H9 (cell line): ENCODE measurements at regions not wholly inside any gene's neighbourhood (a gene's known extent, or its start where the extent isn't known, plus 50 kb on each side); places are given as distances from the start of the nearest gene placed in this dataset.

Experiments used
- DNase-seq: peaks from one replicate; pipeline ENCODE4 v3.0.0-alpha.2; 2017
- H2AFZ ChIP-seq: one replicate; pipeline ENCODE4 v1.6.1; 2013; ENCODE audit warnings: mild to moderate bottlenecking, low read length, control low read depth, moderate library complexity
- H2AK5ac ChIP-seq: 2 replicates; pipeline ENCODE4 v1.6.1; 2013; ENCODE audit warnings: low read length, control low read depth, mixed read lengths; ENCODE audit not compliant: insufficient read length
- H2BK120ac ChIP-seq: one replicate; pipeline ENCODE4 v1.6.1; 2013; ENCODE audit warnings: low read depth, mild to moderate bottlenecking, low read length, control low read depth, inconsistent platforms; ENCODE audit not compliant: poor library complexity, severe bottlenecking
- H2BK12ac ChIP-seq: 2 replicates; pipeline ENCODE4 v1.6.1; 2013; ENCODE audit warnings: low read length, control low read depth, mixed read lengths, low read depth; ENCODE audit not compliant: insufficient read length
- H2BK15ac ChIP-seq: 2 replicates; pipeline ENCODE4 v1.6.1; 2013; ENCODE audit warnings: low read depth, low read length, control low read depth
- H2BK20ac ChIP-seq: one replicate; pipeline ENCODE4 v1.6.1; 2013; ENCODE audit warnings: low read depth, mild to moderate bottlenecking, low read length, control low read depth, inconsistent platforms; ENCODE audit not compliant: poor library complexity, severe bottlenecking
- H2BK5ac ChIP-seq: 2 replicates; pipeline ENCODE4 v1.6.1; 2013; ENCODE audit warnings: low read length, control low read depth, mixed read lengths; ENCODE audit not compliant: insufficient read length
- H3K14ac ChIP-seq: 2 replicates; pipeline ENCODE4 v1.6.1; 2013; ENCODE audit warnings: low read length, control low read depth; ENCODE audit not compliant: insufficient read depth
- H3K18ac ChIP-seq: 2 replicates; pipeline ENCODE4 v1.6.1; 2013; ENCODE audit warnings: low read depth, mild to moderate bottlenecking, mixed read lengths, low read length, control low read depth; ENCODE audit not compliant: insufficient read length
- H3K23ac ChIP-seq: 2 replicates; pipeline ENCODE4 v1.6.1; 2013; ENCODE audit warnings: low read length, control low read depth, mixed read lengths, low read depth; ENCODE audit not compliant: insufficient read length
- H3K23me2 ChIP-seq: 2 replicates; pipeline ENCODE4 v1.6.1; 2013; ENCODE audit warnings: low read depth, mild to moderate bottlenecking, mixed read lengths, low read length, control low read depth; ENCODE audit not compliant: insufficient read length, poor library complexity, severe bottlenecking
- H3K27ac ChIP-seq: 2 replicates; pipeline ENCODE4 v1.5.1; 2013; ENCODE audit warnings: low read length, control low read depth, mixed read lengths, low read depth; ENCODE audit not compliant: insufficient read length
- H3K27me3 ChIP-seq: 2 replicates; pipeline ENCODE4 v1.6.1; 2013; ENCODE audit warnings: low read length, control low read depth, inconsistent platforms; ENCODE audit not compliant: insufficient read depth
- H3K4ac ChIP-seq: 2 replicates; pipeline ENCODE4 v1.6.1; 2013; ENCODE audit warnings: low read depth, mild to moderate bottlenecking, control low read depth, inconsistent platforms, low read length, moderate library complexity
- H3K4me1 ChIP-seq: 2 replicates; pipeline ENCODE4 v1.6.1; 2013; ENCODE audit warnings: low read length, control low read depth, inconsistent platforms; ENCODE audit not compliant: insufficient read depth
- H3K4me2 ChIP-seq: 2 replicates; pipeline ENCODE4 v1.6.1; 2013; ENCODE audit warnings: low read length, control low read depth, mixed read lengths; ENCODE audit not compliant: insufficient read length, insufficient read depth
- H3K56ac ChIP-seq: 2 replicates; pipeline ENCODE4 v1.6.1; 2013; ENCODE audit warnings: low read depth, mild to moderate bottlenecking, mixed read lengths, low read length, control low read depth; ENCODE audit not compliant: insufficient read length
- H3K79me1 ChIP-seq: 2 replicates; pipeline ENCODE4 v1.6.1; 2013; ENCODE audit warnings: low read depth, mild to moderate bottlenecking, moderate library complexity, low read length, control low read depth, inconsistent platforms; ENCODE audit not compliant: insufficient read depth, poor library complexity, severe bottlenecking
- H3K79me2 ChIP-seq: 2 replicates; pipeline ENCODE4 v1.6.1; 2013; ENCODE audit warnings: low read length, control low read depth, inconsistent platforms; ENCODE audit not compliant: insufficient read depth
- H3K9ac ChIP-seq: 2 replicates; pipeline ENCODE4 v1.6.1; 2013; ENCODE audit warnings: low read length, control low read depth, mixed read lengths; ENCODE audit not compliant: insufficient read length; ENCODE audit errors: extremely low read depth
- H3K9me3 ChIP-seq: one replicate; pipeline ENCODE4 v1.6.1; 2013; ENCODE audit warnings: low read depth, low read length, inconsistent platforms; ENCODE audit not compliant: control insufficient read depth
- H3T11ph ChIP-seq: one replicate; pipeline ENCODE4 v1.6.1; 2013; ENCODE audit warnings: mild to moderate bottlenecking, low read length, control low read depth, inconsistent platforms
- H4K20me1 ChIP-seq: one replicate; pipeline ENCODE4 v1.6.1; 2013; ENCODE audit not compliant: control insufficient read depth, insufficient read length, insufficient read depth
- H4K5ac ChIP-seq: 2 replicates; pipeline ENCODE4 v1.6.1; 2013; ENCODE audit warnings: low read depth, mild to moderate bottlenecking, mixed read lengths, low read length, control low read depth; ENCODE audit not compliant: insufficient read length
- H4K8ac ChIP-seq: replicated peaks from 2 replicates; pipeline ENCODE4 v1.6.1; 2013; ENCODE audit warnings: low read length, control low read depth, mixed read lengths, low read depth; ENCODE audit not compliant: insufficient read length
- H4K91ac ChIP-seq: 2 replicates; pipeline ENCODE4 v1.6.1; 2013; ENCODE audit warnings: low read depth, mild to moderate bottlenecking, moderate library complexity, mixed read lengths, low read length, control low read depth; ENCODE audit not compliant: insufficient read length
- H3K27ac Mint-ChIP-seq, 3 experiments: 2 replicates in 2 of 3; 3 replicates in 1 of 3; pipeline ENCODE4 v1.8.0; 2020 to 2021; ENCODE audit warnings: mixed read lengths in 3 of 3, mild to moderate bottlenecking in 1 of 3, moderate library complexity in 1 of 3
- H3K27me3 Mint-ChIP-seq: 2 replicates; pipeline ENCODE4 v1.8.0; 2021; ENCODE audit warnings: low read depth, mild to moderate bottlenecking, moderate library complexity, mixed read lengths
- H3K36me3 Mint-ChIP-seq, 3 experiments: 2 replicates in 2 of 3; 3 replicates in 1 of 3; pipeline ENCODE4 v1.8.0; 2020 to 2021; ENCODE audit warnings: low read depth in 3 of 3, mixed read lengths in 3 of 3; ENCODE audit not compliant: insufficient read depth in 1 of 3
- H3K4me1 Mint-ChIP-seq, 2 experiments: 2 replicates each; pipeline ENCODE4 v1.8.0; 2020; ENCODE audit warnings: mixed read lengths in 2 of 2
- H3K4me3 Mint-ChIP-seq, 2 experiments: 2 replicates in 1 of 2; 3 replicates in 1 of 2; pipeline ENCODE4 v1.8.0; 2020 to 2021; ENCODE audit warnings: mild to moderate bottlenecking in 2 of 2, mixed read lengths in 2 of 2, moderate library complexity in 1 of 2
- H3K9me3 Mint-ChIP-seq, 2 experiments: 2 replicates in 1 of 2; 3 replicates in 1 of 2; pipeline ENCODE4 v1.8.0; 2020; ENCODE audit warnings: mild to moderate bottlenecking in 2 of 2, mixed read lengths in 2 of 2, moderate library complexity in 1 of 2
- WGBS: extraction: QIAGEN DNeasy Blood & Tissue Kit; methylation state at CpG from one replicate; pipeline ENCODE4 v1.1.7; 2013; ENCODE audit warnings: missing lambda C conversion rate, low lambda C conversion rate, mixed read lengths; ENCODE audit not compliant: insufficient read length; ENCODE audit errors: extremely low coverage; 5-methylcytosine and 5-hydroxymethylcytosine counted together
- TF ChIP-seq, protein P1 (sequence below): fragments of 200-600 bp; sonication (generic); conservative IDR thresholded peaks from 3 replicates; pipeline ENCODE4 v1.8.0; 2021; ENCODE audit warnings: antibody characterized with exemption, mild to moderate bottlenecking

- TF ChIP-seq, protein P1, sequence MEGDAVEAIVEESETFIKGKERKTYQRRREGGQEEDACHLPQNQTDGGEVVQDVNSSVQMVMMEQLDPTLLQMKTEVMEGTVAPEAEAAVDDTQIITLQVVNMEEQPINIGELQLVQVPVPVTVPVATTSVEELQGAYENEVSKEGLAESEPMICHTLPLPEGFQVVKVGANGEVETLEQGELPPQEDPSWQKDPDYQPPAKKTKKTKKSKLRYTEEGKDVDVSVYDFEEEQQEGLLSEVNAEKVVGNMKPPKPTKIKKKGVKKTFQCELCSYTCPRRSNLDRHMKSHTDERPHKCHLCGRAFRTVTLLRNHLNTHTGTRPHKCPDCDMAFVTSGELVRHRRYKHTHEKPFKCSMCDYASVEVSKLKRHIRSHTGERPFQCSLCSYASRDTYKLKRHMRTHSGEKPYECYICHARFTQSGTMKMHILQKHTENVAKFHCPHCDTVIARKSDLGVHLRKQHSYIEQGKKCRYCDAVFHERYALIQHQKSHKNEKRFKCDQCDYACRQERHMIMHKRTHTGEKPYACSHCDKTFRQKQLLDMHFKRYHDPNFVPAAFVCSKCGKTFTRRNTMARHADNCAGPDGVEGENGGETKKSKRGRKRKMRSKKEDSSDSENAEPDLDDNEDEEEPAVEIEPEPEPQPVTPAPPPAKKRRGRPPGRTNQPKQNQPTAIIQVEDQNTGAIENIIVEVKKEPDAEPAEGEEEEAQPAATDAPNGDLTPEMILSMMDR = no peak
Measured at GRCh38 chr20:40521962-40522361, 167.1 kb downstream of the MAFB start.

More at GRCh38 chr20:40521962-40522361, 167.1 kb downstream of the MAFB start:
- H3K9me3 ChIP-seq = no peaks in the 10 kb centered on the region
- H2AFZ ChIP-seq = no peak overlapping the region
- H3K27ac ChIP-seq = no peak overlapping the region
- no peak overlapping the region for H3K18ac ChIP-seq
- H3K4me2 ChIP-seq = no peak overlapping the region
- Mint-ChIP-seq H3K4me3 (no peak overlapping the region), H3K36me3 (no peaks in the 10 kb centered on the region; a peak in 2 of 7 replicates), H3K27me3 (peaks cover 2% of the 10 kb centered on the region), H3K4me1 (no peaks in the 10 kb centered on the region), H3K27ac (no peak overlapping the region), H3K9me3 (peaks cover 0 to 5% of the 10 kb centered on the region in 2 experiments; a peak in 1 of 5 replicates)
- H2BK12ac ChIP-seq = no peak overlapping the region
- H3K4me1 ChIP-seq = no peaks in the 10 kb centered on the region
- H3K9ac ChIP-seq = no peak overlapping the region
- no peak overlapping the region for H3K56ac ChIP-seq
- H3K23me2 ChIP-seq = no peaks in the 10 kb centered on the region
- H3K79me1 ChIP-seq = no peaks in the 10 kb centered on the region
- no peak overlapping the region for H4K8ac ChIP-seq
- no peak overlapping the region for H3K4ac ChIP-seq
- no peak overlapping the region for H3K14ac ChIP-seq
- H4K5ac ChIP-seq = no peak overlapping the region
- H2BK20ac ChIP-seq = no peak overlapping the region
- H3K79me2 ChIP-seq = no peaks in the 10 kb centered on the region
- no peak overlapping the region for H2AK5ac ChIP-seq
- no peak for DNase-seq
- H3T11ph ChIP-seq = no peak overlapping the region
- H2BK5ac ChIP-seq = no peak overlapping the region
- H3K23ac ChIP-seq = no peak overlapping the region
- no peak overlapping the region for H4K91ac ChIP-seq
- no peak overlapping the region for H2BK15ac ChIP-seq
- H2BK120ac ChIP-seq = no peak overlapping the region
- no CpG with 5 or more reads among the region's 1 CpG for WGBS
- H3K27me3 ChIP-seq = no peaks in the 10 kb centered on the region
- no peaks in the 10 kb centered on the region for H4K20me1 ChIP-seq
